Smooth muscle cell (in vitro differentiated cells): ENCODE measurements at regions not wholly inside any gene's neighbourhood (a gene's known extent, or its start where the extent isn't known, plus 50 kb on each side); places are given as distances from the start of the nearest gene placed in this dataset.

Source experiments
- DNase-seq: peaks from one replicate; lab custom pipeline; 2025; ENCODE audit not compliant: unreplicated experiment; lab: John Stamatoyannopoulos, UW
- H2AFZ ChIP-seq: fragments of 200-600 bp; sonication (generic); 2 replicates; pipeline ENCODE4 v1.6.0; 2016; ENCODE audit warnings: antibody characterized with exemption, low read depth, mild to moderate bottlenecking
- H3F3A ChIP-seq: fragments of 200-600 bp; sonication (generic); 2 replicates; pipeline ENCODE4 v1.6.0; 2017; ENCODE audit warnings: antibody characterized with exemption, low read depth
- H3K27ac ChIP-seq: fragments of 200-600 bp; sonication (generic); 2 replicates; pipeline ENCODE4 v1.5.1; 2016; ENCODE audit warnings: low read depth, mild to moderate bottlenecking
- H3K27me3 ChIP-seq: fragments of 200-600 bp; sonication (generic); 2 replicates; pipeline ENCODE4 v1.6.1; 2016; ENCODE audit warnings: low read depth, mild to moderate bottlenecking
- H3K36me3 ChIP-seq: fragments of 200-600 bp; sonication (generic); 2 replicates; pipeline ENCODE4 v1.5.1; 2016; ENCODE audit warnings: low read depth
- H3K4me1 ChIP-seq: fragments of 200-600 bp; sonication (generic); 2 replicates; pipeline ENCODE4 v1.5.1; 2016; ENCODE audit warnings: low read depth
- H3K4me2 ChIP-seq: fragments of 200-600 bp; sonication (generic); 2 replicates; pipeline ENCODE4 v1.6.0; 2016; ENCODE audit warnings: mild to moderate bottlenecking
- H3K4me3 ChIP-seq: fragments of 200-600 bp; sonication (generic); 2 replicates; pipeline ENCODE4 v1.5.1; 2016; ENCODE audit warnings: mild to moderate bottlenecking
- H3K79me2 ChIP-seq: fragments of 200-600 bp; sonication (generic); 2 replicates; pipeline ENCODE4 v1.6.0; 2016; ENCODE audit warnings: low read depth, mild to moderate bottlenecking
- H3K9ac ChIP-seq: fragments of 200-600 bp; sonication (generic); 2 replicates; pipeline ENCODE4 v1.6.0; 2016; ENCODE audit warnings: low read depth
- H3K9me3 ChIP-seq: fragments of 200-600 bp; sonication (generic); replicated peaks from 2 replicates; pipeline ENCODE4 v1.5.1; 2016; ENCODE audit warnings: low read depth
- H4K20me1 ChIP-seq: fragments of 200-600 bp; sonication (generic); 2 replicates; pipeline ENCODE4 v1.6.0; 2016; ENCODE audit warnings: low read depth
- CTCF ChIP-seq: fragments of 200-600 bp; sonication (generic); IDR thresholded peaks from 2 replicates; pipeline ENCODE4 v1.5.1; 2017; ENCODE audit warnings: borderline replicate concordance, mild to moderate bottlenecking, antibody characterized with exemption; ENCODE audit not compliant: insufficient read depth, poor library complexity, severe bottlenecking
- WGBS: methylation state at CpG from one replicate; pipeline ENCODE4 v1.1.7; 2016; ENCODE audit warnings: low lambda C conversion rate; 5-methylcytosine and 5-hydroxymethylcytosine counted together

- Histone ChIP-seq H3K79me2 (no peaks in the 10 kb centered on the region), H3K9me3 (no peaks in the 10 kb centered on the region), H3K36me3 (no peaks in the 10 kb centered on the region), H4K20me1 (no peaks in the 10 kb centered on the region), H3K27me3 (no peaks in the 10 kb centered on the region), H3K27ac (no peak overlapping the region), H3K4me1 (peaks cover 30% of the 10 kb centered on the region), H3K9ac (no peak overlapping the region), H3K4me2 (no peak overlapping the region), H3F3A (no peaks in the 10 kb centered on the region), H2AFZ (no peak overlapping the region), H3K4me3 (no peak overlapping the region)
- WGBS: 42% methylated on average over 5 of the region's 5 CpGs
- no peak for TF ChIP-seq CTCF
- DNase-seq: no peak
Measured at GRCh38 chr14:56501909-56502530, 77.6 kb upstream of the TMEM260 start.

GRCh38 chr14:56505361-56505760 is 74.2 kb upstream of the TMEM260 start:
- H3K36me3 ChIP-seq: no peaks in the 10 kb centered on the region
- H3K79me2 ChIP-seq: no peaks in the 10 kb centered on the region
- peaks cover 25% of the 10 kb centered on the region for H3K4me1 ChIP-seq
- H3F3A ChIP-seq: no peaks in the 10 kb centered on the region
- H3K27me3 ChIP-seq: no peaks in the 10 kb centered on the region
- no peak overlapping the region for H3K9ac ChIP-seq
- DNase-seq: no peak
- H3K27ac ChIP-seq: no peak overlapping the region
- whole genome bisulfite sequencing: 94% methylated on average over 2 of the region's 2 CpGs
- H2AFZ ChIP-seq: no peak overlapping the region
- no peak overlapping the region for H3K4me2 ChIP-seq
- no peak for TF ChIP-seq CTCF
- H3K9me3 ChIP-seq: no peaks in the 10 kb centered on the region
- no peaks in the 10 kb centered on the region for H4K20me1 ChIP-seq
- H3K4me3 ChIP-seq: no peak overlapping the region

GRCh38 chr14:56512521-56512920 is 67.1 kb upstream of the TMEM260 start:
- no peak overlapping the region for H3K4me2 ChIP-seq
- no peaks in the 10 kb centered on the region for H4K20me1 ChIP-seq
- H3K9me3 ChIP-seq: no peaks in the 10 kb centered on the region
- no peaks in the 10 kb centered on the region for H3K4me1 ChIP-seq
- TF ChIP-seq CTCF: no peak
- WGBS: 50% methylated on average over 3 of the region's 3 CpGs
- H3K9ac ChIP-seq: no peak overlapping the region
- H3F3A ChIP-seq: no peaks in the 10 kb centered on the region
- no peaks in the 10 kb centered on the region for H3K27me3 ChIP-seq
- H3K79me2 ChIP-seq: no peaks in the 10 kb centered on the region
- peak overlapping the region; percentile 13 for H3K27ac ChIP-seq
- H3K4me3 ChIP-seq: no peak overlapping the region
- H2AFZ ChIP-seq: no peak overlapping the region
- no peaks in the 10 kb centered on the region for H3K36me3 ChIP-seq
- DNase-seq: no peak
